GM21515 (cell line): ENCODE measurements at regions not wholly inside any gene's neighbourhood (a gene's known extent, or its start where the extent isn't known, plus 50 kb on each side); places are given as distances from the start of the nearest gene placed in this dataset.
"Not testable (repeated sequence)": the region's sequence is repeated elsewhere in the genome, so short reads cannot be mapped to it uniquely, and the experiment has no call there.

Experiments used
- ATAC-seq: cut with Tn5 transposase; IDR thresholded peaks from one replicate; pipeline ENCODE4 v1.9.1; 2021; ENCODE audit not compliant: unreplicated experiment

GRCh38 chr20:41731198-41731597 is 113.0 kb upstream of the CHD6 start:
- not testable (repeated sequence) for ATAC-seq

- ATAC-seq, result not testable (repeated sequence)
Measured at GRCh38 chr20:41727681-41728080, 109.5 kb upstream of the CHD6 start.

GRCh38 chr20:41726727-41727126 is 108.5 kb upstream of the CHD6 start:
- ATAC-seq, result no peak

GRCh38 chr20:41719151-41719550 is 101.0 kb upstream of the CHD6 start:
- ATAC-seq, result no peak

GRCh38 chr20:41717483-41717882 is 99.3 kb upstream of the CHD6 start:
- ATAC-seq, result no peak

- ATAC-seq, result no peak
Measured at GRCh38 chr20:41716911-41717310, 98.7 kb upstream of the CHD6 start.

GRCh38 chr20:41716436-41716835 is 98.3 kb upstream of the CHD6 start:
- ATAC-seq, result no peak

- ATAC-seq, result no peak
Measured at GRCh38 chr20:41715526-41715925, 97.3 kb upstream of the CHD6 start.

GRCh38 chr20:41714030-41714429 is 95.9 kb upstream of the CHD6 start:
- no peak for ATAC-seq

GRCh38 chr20:41704896-41705295 is 86.7 kb upstream of the CHD6 start:
- no peak for ATAC-seq

GRCh38 chr20:41702647-41703046 is 84.5 kb upstream of the CHD6 start:
- no peak for ATAC-seq

- no peak for ATAC-seq
Measured at GRCh38 chr20:41701588-41702348, 83.6 kb upstream of the CHD6 start.

- not testable (repeated sequence) for ATAC-seq
Measured at GRCh38 chr20:41699673-41700072, 81.5 kb upstream of the CHD6 start.

- ATAC-seq, result no peak
Measured at GRCh38 chr20:41697861-41698559, 79.8 kb upstream of the CHD6 start.

- ATAC-seq, result no peak
Measured at GRCh38 chr20:41696428-41696827, 78.3 kb upstream of the CHD6 start.

GRCh38 chr20:41694796-41695195 is 76.6 kb upstream of the CHD6 start:
- ATAC-seq, result no peak

GRCh38 chr20:41693136-41693979 is 75.2 kb upstream of the CHD6 start:
- ATAC-seq, result peak; percentile 86

- peak; percentile 55 for ATAC-seq
Measured at GRCh38 chr20:41692479-41693135, 74.4 kb upstream of the CHD6 start.

GRCh38 chr20:41691443-41691842 is 73.3 kb upstream of the CHD6 start:
- no peak for ATAC-seq

GRCh38 chr20:41690702-41691101 is 72.5 kb upstream of the CHD6 start:
- ATAC-seq, result no peak

- ATAC-seq, result no peak
Measured at GRCh38 chr20:41686961-41687360, 68.8 kb upstream of the CHD6 start.
